ENCODE measurements at regions not wholly inside any gene's neighbourhood (a gene's known extent, or its start where the extent isn't known, plus 50 kb on each side); places are given as distances from the start of the nearest gene placed in this dataset.
"Not testable (repeated sequence)": the region's sequence is repeated elsewhere in the genome, so short reads cannot be mapped to it uniquely, and the experiment has no call there.

DNA sequence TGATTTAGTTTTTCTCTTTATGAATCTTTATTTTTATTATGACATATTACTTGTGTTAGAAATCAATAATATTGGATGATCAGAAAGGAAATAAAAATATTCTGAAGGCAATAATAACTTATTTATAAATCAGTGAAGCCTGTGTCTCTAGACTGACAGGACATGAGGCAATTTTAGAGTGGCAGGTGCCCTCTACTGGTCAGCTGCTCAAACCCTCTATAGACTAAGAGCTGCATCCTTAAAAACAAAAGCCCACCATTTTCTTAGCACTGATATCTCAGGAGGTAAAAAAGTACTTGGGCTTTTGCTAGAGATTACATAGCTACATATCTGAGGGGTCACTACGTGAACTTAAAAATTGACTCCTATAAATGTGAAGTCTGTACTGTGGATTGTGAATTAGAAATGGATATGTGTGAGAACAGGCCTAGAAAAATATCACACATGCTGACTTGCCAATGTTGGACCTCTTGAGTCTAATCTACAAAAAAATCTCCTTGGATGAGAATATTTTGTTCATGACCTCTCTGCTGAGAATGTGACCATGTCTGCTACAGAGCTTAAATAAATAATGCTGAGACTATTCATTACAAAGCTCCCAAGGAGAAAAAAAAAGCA is 597.9 kb upstream of the ADAMTS5 start:
- no peak for DNase-seq (ENCODE audit: low read depth in 3 of 3, low spot score in 1 of 3)

DNA sequence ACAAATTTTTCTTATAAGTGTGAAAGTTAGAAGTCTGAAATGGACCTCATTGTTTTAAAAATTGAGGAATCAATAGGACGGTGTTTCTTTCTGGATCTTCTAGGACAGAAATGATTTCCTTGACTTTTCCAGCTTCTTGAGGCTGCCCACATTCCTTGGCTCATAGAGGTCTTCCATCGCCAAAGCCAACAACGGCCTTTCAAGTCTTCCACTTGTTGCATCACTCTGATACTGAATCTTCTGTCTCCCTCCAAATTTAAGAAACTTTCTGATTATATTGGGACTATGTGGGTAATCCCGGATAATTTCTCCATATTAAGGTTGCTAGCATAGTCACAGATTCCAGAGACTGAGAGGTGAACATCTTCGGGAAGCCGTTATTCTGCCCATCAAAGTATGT is 595.4 kb upstream of the ADAMTS5 start:
- no peak for DNase-seq (ENCODE audit: low read depth in 3 of 3, low spot score in 1 of 3)

- no peak for DNase-seq (ENCODE audit: low read depth in 3 of 3, low spot score in 1 of 3)
Measured at GRCh38 chr21:27561116-27561515, 594.2 kb upstream of the ADAMTS5 start.

- no peak for DNase-seq (ENCODE audit: low read depth in 3 of 3, low spot score in 1 of 3)
Measured at GRCh38 chr21:27557356-27557755, 590.5 kb upstream of the ADAMTS5 start.

DNA sequence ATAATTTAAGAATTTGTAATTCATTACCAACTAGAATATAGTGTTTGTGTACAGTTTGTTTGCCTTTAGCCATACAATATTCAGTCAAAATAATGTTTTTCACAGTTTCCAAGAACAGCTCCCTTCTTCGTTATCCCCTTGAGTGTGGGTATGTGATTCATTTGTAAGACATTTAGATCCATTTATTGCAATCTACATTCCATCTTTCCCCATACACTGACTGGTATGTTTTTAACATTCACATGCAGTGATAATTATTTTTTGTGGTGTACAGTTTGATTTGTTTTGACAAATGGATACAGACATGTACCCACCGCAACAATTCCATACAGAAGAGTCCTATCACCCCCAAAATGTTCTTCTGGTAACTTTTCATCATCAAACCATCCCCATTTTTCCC is 589.1 kb upstream of the ADAMTS5 start:
- DNase-seq (ENCODE audit: low read depth in 3 of 3, low spot score in 1 of 3), result no peak

DNA sequence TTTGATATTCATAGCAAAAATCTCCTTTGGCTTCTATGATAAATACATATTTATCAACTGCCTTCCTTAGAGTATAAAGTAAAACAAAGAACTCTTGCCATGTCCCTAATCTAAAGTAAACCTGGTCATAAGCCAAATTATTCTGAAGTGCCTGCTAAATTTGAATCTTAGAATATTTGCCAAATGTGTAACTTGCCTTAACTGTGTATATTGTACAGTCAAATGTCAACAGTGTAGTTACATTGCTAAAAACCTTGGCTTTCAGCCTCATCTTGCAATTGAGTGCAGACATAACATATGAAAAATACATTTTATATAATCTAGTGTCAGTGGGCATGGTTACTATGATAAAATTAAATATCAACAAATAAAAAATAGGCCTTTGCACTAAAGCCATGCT is 583.4 kb upstream of the ADAMTS5 start:
- DNase-seq (ENCODE audit: low read depth in 3 of 3, low spot score in 1 of 3), result no peak

- DNase-seq (ENCODE audit: low read depth in 3 of 3, low spot score in 1 of 3), result no peak
Measured at GRCh38 chr21:27548486-27548885, 581.6 kb upstream of the ADAMTS5 start.

- DNase-seq (ENCODE audit: low read depth in 3 of 3, low spot score in 1 of 3), result no peak
Measured at GRCh38 chr21:27545754-27546349, 579.0 kb upstream of the ADAMTS5 start.

GRCh38 chr21:27542126-27542525 is 575.2 kb upstream of the ADAMTS5 start:
- DNase-seq (ENCODE audit: low read depth in 3 of 3, low spot score in 1 of 3), result not testable (repeated sequence)

DNA sequence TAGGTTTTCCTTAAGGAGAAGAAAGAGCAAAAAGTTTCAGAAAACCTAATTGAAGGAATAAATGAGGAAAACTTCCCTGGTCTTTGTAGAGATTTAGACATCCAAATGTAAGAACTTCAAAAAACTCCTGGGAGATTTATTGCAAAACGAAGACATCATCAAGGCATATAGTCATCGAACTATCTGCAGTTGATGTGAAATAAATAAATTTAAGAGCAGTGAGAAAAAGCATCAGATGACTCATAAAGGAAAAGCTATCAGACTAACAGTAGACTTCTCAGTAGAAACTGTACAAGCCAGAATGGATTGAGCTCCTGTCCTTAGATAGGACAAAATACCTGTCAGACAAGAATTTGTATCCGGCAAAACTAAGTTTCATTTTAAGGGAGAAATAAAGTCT is 569.4 kb upstream of the ADAMTS5 start:
- DNase-seq (ENCODE audit: low read depth in 3 of 3, low spot score in 1 of 3), result no peak

- no peak for DNase-seq (ENCODE audit: low read depth in 3 of 3, low spot score in 1 of 3)
Measured at GRCh38 chr21:27535188-27535587, 568.3 kb upstream of the ADAMTS5 start.

DNA sequence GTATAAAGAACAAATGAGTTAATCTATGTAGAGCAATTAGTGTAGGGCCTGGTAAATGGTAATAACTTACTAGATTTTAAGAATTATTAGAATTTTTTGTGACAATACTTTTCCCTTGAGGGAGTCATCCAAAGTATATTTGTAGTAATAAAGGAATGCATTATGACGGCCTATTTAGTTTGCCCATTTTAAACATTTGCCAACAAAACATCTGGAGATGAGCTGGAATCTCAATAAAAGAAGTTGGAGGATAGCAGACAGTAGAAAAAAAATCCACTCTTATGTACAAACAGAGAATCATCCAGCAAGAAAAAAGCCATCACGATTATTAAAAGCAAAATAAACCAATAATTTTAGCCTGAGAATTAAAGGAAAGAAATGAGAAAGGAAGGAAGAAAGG is 567.3 kb upstream of the ADAMTS5 start:
- DNase-seq (ENCODE audit: low read depth in 3 of 3, low spot score in 1 of 3), result no peak

- no peak for DNase-seq (ENCODE audit: low read depth in 3 of 3, low spot score in 1 of 3)
Measured at GRCh38 chr21:27532076-27532475, 565.2 kb upstream of the ADAMTS5 start.

DNA sequence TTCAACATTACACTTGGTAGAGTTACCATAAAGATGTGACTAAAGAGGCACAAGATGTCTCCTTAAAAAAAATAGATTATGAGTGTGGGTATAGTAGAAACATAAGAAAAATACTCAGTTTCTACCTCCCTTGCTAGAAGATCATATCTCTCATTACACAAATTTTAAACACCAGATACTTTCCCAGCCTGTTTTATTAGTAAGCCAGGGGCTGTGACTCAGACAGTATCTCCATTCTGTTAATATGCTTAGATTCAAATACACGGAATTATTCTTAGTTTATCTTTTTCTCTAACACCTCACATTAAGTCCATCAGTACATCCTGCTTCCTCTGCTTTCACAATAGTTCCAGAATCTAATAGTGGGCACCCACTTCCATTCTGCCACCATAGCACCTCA is 561.8 kb upstream of the ADAMTS5 start:
- no peak for DNase-seq (ENCODE audit: low read depth in 3 of 3, low spot score in 1 of 3)

GRCh38 chr21:27526451-27526850 is 559.6 kb upstream of the ADAMTS5 start:
- DNase-seq (ENCODE audit: low read depth in 3 of 3, low spot score in 1 of 3), result no peak

DNA sequence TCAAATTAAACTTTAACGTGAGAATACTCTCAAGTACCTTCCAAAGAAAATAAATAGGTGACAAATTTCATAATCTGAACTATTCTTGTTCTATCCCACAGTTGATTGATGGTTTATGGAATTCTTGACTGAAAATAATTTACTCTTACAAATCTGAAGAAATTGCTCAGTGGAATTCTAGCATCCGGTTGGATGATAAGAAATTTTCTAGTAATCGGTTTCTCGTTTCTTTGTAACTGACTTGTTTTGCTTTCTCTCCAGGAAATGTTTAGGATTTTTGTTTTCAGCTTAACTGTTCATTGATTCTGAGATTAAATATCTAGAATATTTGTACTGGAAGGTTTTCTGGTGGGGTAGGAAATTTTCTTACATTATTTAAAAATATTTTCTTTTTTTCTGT is 558.9 kb upstream of the ADAMTS5 start:
- no peak for DNase-seq (ENCODE audit: low read depth in 3 of 3, low spot score in 1 of 3)

DNA sequence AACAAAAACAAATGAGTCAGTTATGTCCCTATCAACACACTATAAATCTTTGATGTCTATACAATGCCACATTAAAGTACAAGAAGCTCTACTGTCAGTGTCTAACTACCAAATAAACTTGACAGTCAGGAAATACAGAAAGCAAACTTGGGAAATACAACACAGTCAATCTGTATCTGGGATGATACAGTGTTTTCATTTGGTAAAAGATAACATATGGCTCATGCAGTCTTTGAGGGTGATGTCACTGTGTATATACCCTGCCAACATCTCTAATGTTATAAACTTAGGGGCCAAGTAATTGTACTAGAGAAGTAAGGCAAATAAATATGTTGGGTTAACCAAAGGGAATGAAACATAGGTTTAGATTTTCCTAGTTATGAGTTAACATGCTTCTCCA is 552.5 kb upstream of the ADAMTS5 start:
- no peak for DNase-seq (ENCODE audit: low read depth in 3 of 3, low spot score in 1 of 3)

DNA sequence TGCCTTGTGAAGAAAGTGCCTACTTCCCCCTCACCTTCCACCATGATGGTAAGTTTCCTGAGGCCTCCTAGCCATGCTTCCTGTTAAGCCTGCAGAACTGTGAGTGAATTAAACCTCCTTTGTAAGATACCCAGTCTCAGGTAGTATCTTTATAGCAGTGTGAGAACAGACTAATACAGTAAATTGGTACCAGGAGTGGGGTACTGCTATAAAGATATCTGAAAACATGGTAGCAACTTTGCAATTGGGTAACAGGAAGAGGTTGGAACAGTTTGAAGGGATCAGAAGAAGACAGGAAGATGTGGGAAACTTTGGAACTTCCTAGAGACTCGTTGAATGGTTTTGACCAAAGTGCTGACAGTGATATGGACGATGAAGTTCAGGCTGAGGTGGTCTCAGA is 550.3 kb upstream of the ADAMTS5 start:
- DNase-seq (ENCODE audit: low read depth in 3 of 3, low spot score in 1 of 3), result not testable (repeated sequence)

- no peak for DNase-seq (ENCODE audit: low read depth in 3 of 3, low spot score in 1 of 3)
Measured at GRCh38 chr21:27515676-27516075, 548.8 kb upstream of the ADAMTS5 start.

GRCh38 chr21:27513825-27514224 is 546.9 kb upstream of the ADAMTS5 start:
- no peak for DNase-seq (ENCODE audit: low read depth in 3 of 3, low spot score in 1 of 3)

GRCh38 chr21:27513016-27513415 is 546.1 kb upstream of the ADAMTS5 start:
- DNase-seq (ENCODE audit: low read depth in 3 of 3, low spot score in 1 of 3), result no peak

GRCh38 chr21:27511233-27511632 is 544.3 kb upstream of the ADAMTS5 start:
- DNase-seq (ENCODE audit: low read depth in 3 of 3, low spot score in 1 of 3), result no peak

DNA sequence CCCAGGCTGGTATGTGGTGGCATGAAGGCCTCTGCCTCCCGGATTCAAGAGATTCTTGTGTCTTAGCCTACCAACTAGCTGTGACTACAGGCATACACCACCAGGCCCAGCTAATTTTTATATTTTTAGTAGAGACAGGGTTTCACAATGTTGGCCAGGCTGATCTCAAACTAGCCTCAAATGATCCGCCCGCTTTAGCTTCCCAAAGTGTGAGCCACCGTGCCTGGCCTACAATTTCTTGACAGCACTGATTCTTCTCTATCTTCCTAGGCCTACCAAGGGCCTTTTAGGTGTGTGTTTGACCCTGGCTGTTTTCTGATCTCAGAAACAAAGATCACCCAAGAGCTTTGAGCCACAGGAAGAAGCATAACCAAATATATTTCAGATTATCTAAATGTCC is 540.8 kb upstream of the ADAMTS5 start:
- DNase-seq (ENCODE audit: low read depth in 3 of 3, low spot score in 1 of 3), result no peak

All from stimulated activated CD4-positive, alpha-beta T cell treated with anti-CD3 and anti-CD28 coated beads, TNF-alpha, amount 100 ng/mL, for 1 hour (primary cell).